WTC11 (cell line): ENCODE measurements at regions not wholly inside any gene's neighbourhood (a gene's known extent, or its start where the extent isn't known, plus 50 kb on each side); places are given as distances from the start of the nearest gene placed in this dataset.

ENCODE experiments used
- ATAC-seq: fragments of 200-7000 bp; cut with Tn5 transposase; 2 replicates; pipeline ENCODE4 v1.10.0; 2021; ENCODE audit warnings: mild to moderate bottlenecking, moderate library complexity
- CTCF ChIA-PET: fragments of 300-600 bp; sonication (Branson Sonifier 250); formaldehyde crosslinking; loops from one replicate; lab custom pipeline; 2021; ENCODE audit warnings: antibody characterized with exemption; lab: Charles Lee
- POLR2A ChIA-PET: fragments of 350-600 bp; sonication (Branson Sonifier 250); formaldehyde crosslinking; loops from one replicate; lab custom pipeline; 2021; ENCODE audit warnings: antibody characterized with exemption; lab: Charles Lee
- DNase-seq: peaks from one replicate; pipeline ENCODE4 v3.0.0; 2021; ENCODE audit warnings: low spot score
- H3K27ac Mint-ChIP-seq: 2 replicates; pipeline ENCODE4 v1.8.0; 2021; ENCODE audit warnings: mixed read lengths
- H3K27me3 Mint-ChIP-seq: 2 replicates; pipeline ENCODE4 v1.8.0; 2021; ENCODE audit warnings: low read depth, mild to moderate bottlenecking, moderate library complexity, mixed read lengths
- H3K36me3 Mint-ChIP-seq: 2 replicates; pipeline ENCODE4 v1.8.0; 2021; ENCODE audit warnings: mixed read lengths
- H3K4me1 Mint-ChIP-seq: 2 replicates; pipeline ENCODE4 v1.8.0; 2022; ENCODE audit warnings: mixed read lengths
- H3K4me3 Mint-ChIP-seq: 2 replicates; pipeline ENCODE4 v1.8.0; 2021; ENCODE audit warnings: mild to moderate bottlenecking, moderate library complexity, mixed read lengths
- H3K9me3 Mint-ChIP-seq: 2 replicates; pipeline ENCODE4 v1.8.0; 2021; ENCODE audit warnings: mixed read lengths
- E2F5 ChIP-seq: sonication (generic); formaldehyde crosslinking; IDR thresholded peaks from 2 replicates; pipeline ENCODE4 v1.8.1; 2022; ENCODE audit warnings: mild to moderate bottlenecking, moderate library complexity, missing genetic modification reagents
- GABPB1 ChIP-seq: sonication (generic); formaldehyde crosslinking; IDR thresholded peaks from 2 replicates; pipeline ENCODE4 v1.8.1; 2023; ENCODE audit warnings: mild to moderate bottlenecking, missing genetic modification reagents
- HMGA2 ChIP-seq: fragments of 250-450 bp; sonication (Bioruptor Pico); IDR thresholded peaks from 2 replicates; pipeline ENCODE4 v1.4.0; 2021; ENCODE audit warnings: mild to moderate bottlenecking, moderate library complexity
- NR1H2 ChIP-seq: sonication (generic); formaldehyde crosslinking; IDR thresholded peaks from 2 replicates; pipeline ENCODE4 v1.9.0; 2021; ENCODE audit warnings: mild to moderate bottlenecking, moderate library complexity, missing genetic modification reagents
- NR2C2 ChIP-seq: sonication (generic); formaldehyde crosslinking; IDR thresholded peaks from 2 replicates; pipeline ENCODE4 v1.8.0; 2022; ENCODE audit warnings: mild to moderate bottlenecking, missing genetic modification reagents
- NR3C1 ChIP-seq: sonication (generic); formaldehyde crosslinking; conservative IDR thresholded peaks from 2 replicates; pipeline ENCODE4 v1.8.1; 2023; ENCODE audit warnings: low read depth, mild to moderate bottlenecking, missing genetic modification reagents
- OVOL2 ChIP-seq: fragments of 250-450 bp; sonication (Bioruptor Pico); IDR thresholded peaks from 2 replicates; pipeline ENCODE4 v1.9.0; 2021; ENCODE audit warnings: mild to moderate bottlenecking, borderline replicate concordance
- RELA ChIP-seq: sonication (generic); formaldehyde crosslinking; IDR thresholded peaks from 2 replicates; pipeline ENCODE4 v1.8.1; 2022; ENCODE audit warnings: missing genetic modification reagents, mild to moderate bottlenecking, borderline replicate concordance
- SMAD3 ChIP-seq: sonication (generic); formaldehyde crosslinking; IDR thresholded peaks from 2 replicates; pipeline ENCODE4 v1.8.0; 2022; ENCODE audit warnings: missing genetic modification reagents, mild to moderate bottlenecking, borderline replicate concordance
- SOX15 ChIP-seq: fragments of 250-450 bp; sonication (Bioruptor Pico); IDR thresholded peaks from 2 replicates; pipeline ENCODE4 v1.9.0; 2021; ENCODE audit warnings: mild to moderate bottlenecking
- USF2 ChIP-seq: sonication (generic); formaldehyde crosslinking; IDR thresholded peaks from 2 replicates; pipeline ENCODE4 v1.8.1; 2023; ENCODE audit warnings: mild to moderate bottlenecking, missing genetic modification reagents, moderate library complexity
- ZNF121 ChIP-seq: sonication (generic); formaldehyde crosslinking; IDR thresholded peaks from 2 replicates; pipeline ENCODE4 v1.8.0; 2023; ENCODE audit warnings: missing genetic modification reagents
- ZNF532 ChIP-seq: fragments of 250-450 bp; sonication (Bioruptor Pico); IDR thresholded peaks from 2 replicates; pipeline ENCODE4 v1.9.0; 2021; ENCODE audit warnings: mild to moderate bottlenecking, borderline replicate concordance
- TF ChIP-seq, protein P1 (sequence below): sonication (generic); formaldehyde crosslinking; IDR thresholded peaks from 2 replicates; pipeline ENCODE4 v1.8.0; 2022; ENCODE audit warnings: missing genetic modification reagents
- TF ChIP-seq, protein P2 (sequence below): fragments of 250-450 bp; sonication (Bioruptor Pico); IDR thresholded peaks from 2 replicates; pipeline ENCODE4 v1.9.0; 2021; ENCODE audit warnings: mild to moderate bottlenecking
- TF ChIP-seq, protein P3 (sequence below): sonication (generic); formaldehyde crosslinking; IDR thresholded peaks from 2 replicates; pipeline ENCODE4 v1.8.0; 2022; ENCODE audit warnings: mild to moderate bottlenecking, missing genetic modification reagents
- TF ChIP-seq, protein P4 (sequence below): sonication (generic); formaldehyde crosslinking; IDR thresholded peaks from 2 replicates; pipeline ENCODE4 v1.8.1; 2023; ENCODE audit warnings: mild to moderate bottlenecking, moderate library complexity, missing genetic modification reagents
- TF ChIP-seq, protein P5 (sequence below): sonication (generic); formaldehyde crosslinking; IDR thresholded peaks from 2 replicates; pipeline ENCODE4 v1.8.1; 2022; ENCODE audit warnings: mild to moderate bottlenecking, missing genetic modification reagents, moderate library complexity, borderline replicate concordance
- TF ChIP-seq, protein P6 (sequence below): fragments of 250-450 bp; sonication (Bioruptor Pico); IDR thresholded peaks from 2 replicates; pipeline ENCODE4 v1.9.0; 2021; ENCODE audit warnings: mild to moderate bottlenecking

DNA sequence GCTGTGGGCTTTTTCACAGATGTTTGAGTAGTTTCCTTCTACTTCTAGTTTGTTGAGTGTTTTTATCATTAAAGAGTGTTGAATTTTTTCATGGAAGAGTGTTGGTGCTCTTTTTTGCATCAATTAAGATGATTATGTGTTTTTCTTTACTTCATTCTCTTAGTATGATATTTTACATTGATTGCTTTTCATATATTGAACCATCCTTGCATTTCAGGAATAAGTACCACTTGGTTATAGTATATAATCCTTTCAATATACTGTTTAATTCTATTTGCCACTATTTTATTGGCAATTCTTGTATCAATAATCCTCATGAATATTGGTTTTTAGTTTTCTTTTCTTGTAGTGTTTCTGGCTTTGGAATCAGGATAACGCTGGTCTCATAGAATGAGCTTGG lies 113.7 kb upstream of the PRDM1 start (continued):
- no peak for TF ChIP-seq USF2
- TF ChIP-seq, protein P1, sequence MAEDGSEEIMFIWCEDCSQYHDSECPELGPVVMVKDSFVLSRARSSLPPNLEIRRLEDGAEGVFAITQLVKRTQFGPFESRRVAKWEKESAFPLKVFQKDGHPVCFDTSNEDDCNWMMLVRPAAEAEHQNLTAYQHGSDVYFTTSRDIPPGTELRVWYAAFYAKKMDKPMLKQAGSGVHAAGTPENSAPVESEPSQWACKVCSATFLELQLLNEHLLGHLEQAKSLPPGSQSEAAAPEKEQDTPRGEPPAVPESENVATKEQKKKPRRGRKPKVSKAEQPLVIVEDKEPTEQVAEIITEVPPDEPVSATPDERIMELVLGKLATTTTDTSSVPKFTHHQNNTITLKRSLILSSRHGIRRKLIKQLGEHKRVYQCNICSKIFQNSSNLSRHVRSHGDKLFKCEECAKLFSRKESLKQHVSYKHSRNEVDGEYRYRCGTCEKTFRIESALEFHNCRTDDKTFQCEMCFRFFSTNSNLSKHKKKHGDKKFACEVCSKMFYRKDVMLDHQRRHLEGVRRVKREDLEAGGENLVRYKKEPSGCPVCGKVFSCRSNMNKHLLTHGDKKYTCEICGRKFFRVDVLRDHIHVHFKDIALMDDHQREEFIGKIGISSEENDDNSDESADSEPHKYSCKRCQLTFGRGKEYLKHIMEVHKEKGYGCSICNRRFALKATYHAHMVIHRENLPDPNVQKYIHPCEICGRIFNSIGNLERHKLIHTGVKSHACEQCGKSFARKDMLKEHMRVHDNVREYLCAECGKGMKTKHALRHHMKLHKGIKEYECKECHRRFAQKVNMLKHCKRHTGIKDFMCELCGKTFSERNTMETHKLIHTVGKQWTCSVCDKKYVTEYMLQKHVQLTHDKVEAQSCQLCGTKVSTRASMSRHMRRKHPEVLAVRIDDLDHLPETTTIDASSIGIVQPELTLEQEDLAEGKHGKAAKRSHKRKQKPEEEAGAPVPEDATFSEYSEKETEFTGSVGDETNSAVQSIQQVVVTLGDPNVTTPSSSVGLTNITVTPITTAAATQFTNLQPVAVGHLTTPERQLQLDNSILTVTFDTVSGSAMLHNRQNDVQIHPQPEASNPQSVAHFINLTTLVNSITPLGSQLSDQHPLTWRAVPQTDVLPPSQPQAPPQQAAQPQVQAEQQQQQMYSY (CRISPR knock-in tag), result no peak

DNA sequence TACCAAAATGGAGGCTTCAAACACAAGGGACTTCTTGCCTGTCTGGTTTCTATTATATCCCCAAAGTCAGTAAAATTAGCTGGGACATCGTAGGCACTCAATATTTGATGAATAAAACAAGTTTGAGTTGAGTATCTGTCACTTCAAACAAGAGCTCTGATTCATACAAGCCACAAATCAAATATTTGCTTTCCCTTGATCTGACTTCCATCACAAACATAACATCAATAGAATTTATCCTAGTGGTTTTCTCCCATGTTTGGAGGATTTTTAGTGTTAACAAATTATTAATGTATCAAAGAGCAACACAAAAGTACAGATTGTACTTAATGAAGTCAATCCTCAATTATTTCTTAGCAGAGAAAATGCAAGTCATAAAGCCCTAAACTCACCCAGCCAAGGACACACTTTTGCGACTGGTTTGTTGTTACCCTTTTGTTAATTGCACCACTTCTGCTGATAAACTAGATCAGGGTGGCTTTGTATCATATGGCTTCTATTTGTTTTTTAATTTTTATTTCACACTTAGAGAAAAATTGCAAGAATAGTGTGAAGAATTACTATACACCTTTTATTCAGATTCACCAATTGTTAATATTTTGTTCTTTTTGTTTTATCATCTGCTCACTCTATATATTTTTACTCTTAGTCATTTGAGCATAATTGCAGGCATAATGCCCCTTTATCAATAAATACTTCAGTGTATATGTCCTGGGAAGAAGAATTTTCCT lies 117.4 kb upstream of the PRDM1 start:
- Mint-ChIP-seq H3K9me3 (peaks cover 22% of the 10 kb centered on the region), H3K4me1 (no peaks in the 10 kb centered on the region), H3K27me3 (peaks cover 2% of the 10 kb centered on the region; the same call in 1 of the 2 replicates), H3K4me3 (no peak overlapping the region), H3K36me3 (peaks cover 7% of the 10 kb centered on the region), H3K27ac (no peak overlapping the region)
- CTCF ChIA-PET, result no interaction called here
- DNase-seq (no peak), ATAC-seq (no peak)
- POLR2A ChIA-PET, result no interaction called here
- TF ChIP-seq RELA (CRISPR knock-in tag) (no peak), SOX15 (CRISPR knock-in tag) (no peak), NR2C2 (CRISPR knock-in tag) (no peak), ZNF532 (CRISPR knock-in tag) (no peak), HMGA2 (no peak), NR1H2 (no peak), OVOL2 (CRISPR knock-in tag) (no peak), GABPB1 (CRISPR knock-in tag) (no peak), NR3C1 (no peak), SMAD3 (no peak), ZNF121 (no peak), E2F5 (no peak)
- TF ChIP-seq, protein P2, sequence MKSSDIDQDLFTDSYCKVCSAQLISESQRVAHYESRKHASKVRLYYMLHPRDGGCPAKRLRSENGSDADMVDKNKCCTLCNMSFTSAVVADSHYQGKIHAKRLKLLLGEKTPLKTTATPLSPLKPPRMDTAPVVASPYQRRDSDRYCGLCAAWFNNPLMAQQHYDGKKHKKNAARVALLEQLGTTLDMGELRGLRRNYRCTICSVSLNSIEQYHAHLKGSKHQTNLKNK (CRISPR knock-in tag), result no peak
- TF ChIP-seq, protein P3, sequence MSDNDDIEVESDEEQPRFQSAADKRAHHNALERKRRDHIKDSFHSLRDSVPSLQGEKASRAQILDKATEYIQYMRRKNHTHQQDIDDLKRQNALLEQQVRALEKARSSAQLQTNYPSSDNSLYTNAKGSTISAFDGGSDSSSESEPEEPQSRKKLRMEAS (CRISPR knock-in tag), result no peak
- TF ChIP-seq, protein P4, sequence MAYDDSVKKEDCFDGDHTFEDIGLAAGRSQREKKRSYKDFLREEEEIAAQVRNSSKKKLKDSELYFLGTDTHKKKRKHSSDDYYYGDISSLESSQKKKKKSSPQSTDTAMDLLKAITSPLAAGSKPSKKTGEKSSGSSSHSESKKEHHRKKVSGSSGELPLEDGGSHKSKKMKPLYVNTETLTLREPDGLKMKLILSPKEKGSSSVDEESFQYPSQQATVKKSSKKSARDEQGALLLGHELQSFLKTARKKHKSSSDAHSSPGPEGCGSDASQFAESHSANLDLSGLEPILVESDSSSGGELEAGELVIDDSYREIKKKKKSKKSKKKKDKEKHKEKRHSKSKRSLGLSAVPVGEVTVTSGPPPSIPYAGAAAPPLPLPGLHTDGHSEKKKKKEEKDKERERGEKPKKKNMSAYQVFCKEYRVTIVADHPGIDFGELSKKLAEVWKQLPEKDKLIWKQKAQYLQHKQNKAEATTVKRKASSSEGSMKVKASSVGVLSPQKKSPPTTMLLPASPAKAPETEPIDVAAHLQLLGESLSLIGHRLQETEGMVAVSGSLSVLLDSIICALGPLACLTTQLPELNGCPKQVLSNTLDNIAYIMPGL, result no peak
- TF ChIP-seq, protein P5, sequence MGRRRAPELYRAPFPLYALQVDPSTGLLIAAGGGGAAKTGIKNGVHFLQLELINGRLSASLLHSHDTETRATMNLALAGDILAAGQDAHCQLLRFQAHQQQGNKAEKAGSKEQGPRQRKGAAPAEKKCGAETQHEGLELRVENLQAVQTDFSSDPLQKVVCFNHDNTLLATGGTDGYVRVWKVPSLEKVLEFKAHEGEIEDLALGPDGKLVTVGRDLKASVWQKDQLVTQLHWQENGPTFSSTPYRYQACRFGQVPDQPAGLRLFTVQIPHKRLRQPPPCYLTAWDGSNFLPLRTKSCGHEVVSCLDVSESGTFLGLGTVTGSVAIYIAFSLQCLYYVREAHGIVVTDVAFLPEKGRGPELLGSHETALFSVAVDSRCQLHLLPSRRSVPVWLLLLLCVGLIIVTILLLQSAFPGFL, result no peak
- TF ChIP-seq, protein P6, sequence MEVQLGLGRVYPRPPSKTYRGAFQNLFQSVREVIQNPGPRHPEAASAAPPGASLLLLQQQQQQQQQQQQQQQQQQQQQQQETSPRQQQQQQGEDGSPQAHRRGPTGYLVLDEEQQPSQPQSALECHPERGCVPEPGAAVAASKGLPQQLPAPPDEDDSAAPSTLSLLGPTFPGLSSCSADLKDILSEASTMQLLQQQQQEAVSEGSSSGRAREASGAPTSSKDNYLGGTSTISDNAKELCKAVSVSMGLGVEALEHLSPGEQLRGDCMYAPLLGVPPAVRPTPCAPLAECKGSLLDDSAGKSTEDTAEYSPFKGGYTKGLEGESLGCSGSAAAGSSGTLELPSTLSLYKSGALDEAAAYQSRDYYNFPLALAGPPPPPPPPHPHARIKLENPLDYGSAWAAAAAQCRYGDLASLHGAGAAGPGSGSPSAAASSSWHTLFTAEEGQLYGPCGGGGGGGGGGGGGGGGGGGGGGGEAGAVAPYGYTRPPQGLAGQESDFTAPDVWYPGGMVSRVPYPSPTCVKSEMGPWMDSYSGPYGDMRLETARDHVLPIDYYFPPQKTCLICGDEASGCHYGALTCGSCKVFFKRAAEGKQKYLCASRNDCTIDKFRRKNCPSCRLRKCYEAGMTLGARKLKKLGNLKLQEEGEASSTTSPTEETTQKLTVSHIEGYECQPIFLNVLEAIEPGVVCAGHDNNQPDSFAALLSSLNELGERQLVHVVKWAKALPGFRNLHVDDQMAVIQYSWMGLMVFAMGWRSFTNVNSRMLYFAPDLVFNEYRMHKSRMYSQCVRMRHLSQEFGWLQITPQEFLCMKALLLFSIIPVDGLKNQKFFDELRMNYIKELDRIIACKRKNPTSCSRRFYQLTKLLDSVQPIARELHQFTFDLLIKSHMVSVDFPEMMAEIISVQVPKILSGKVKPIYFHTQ, result no peak
